Inferior parietal cortex (tissue), 1 donor: ENCODE measurements at regions not wholly inside any gene's neighbourhood (a gene's known extent, or its start where the extent isn't known, plus 50 kb on each side); places are given as distances from the start of the nearest gene placed in this dataset.
A peak's percentile ranks its signal among the peaks of the same experiment; 100 is the strongest.
"Not testable (repeated sequence)": the region's sequence is repeated elsewhere in the genome, so short reads cannot be mapped to it uniquely, and the experiment has no call there.

ENCODE experiments used
- DNase-seq: peaks from one replicate; pipeline ENCODE4 v3.0.0-alpha.2; 2016; ENCODE audit errors: extremely low spot score

GRCh38 chr4:154982187-154983047, 201.3 kb downstream of the RBM46 start:
- DNase-seq = peak; percentile 69

DNA sequence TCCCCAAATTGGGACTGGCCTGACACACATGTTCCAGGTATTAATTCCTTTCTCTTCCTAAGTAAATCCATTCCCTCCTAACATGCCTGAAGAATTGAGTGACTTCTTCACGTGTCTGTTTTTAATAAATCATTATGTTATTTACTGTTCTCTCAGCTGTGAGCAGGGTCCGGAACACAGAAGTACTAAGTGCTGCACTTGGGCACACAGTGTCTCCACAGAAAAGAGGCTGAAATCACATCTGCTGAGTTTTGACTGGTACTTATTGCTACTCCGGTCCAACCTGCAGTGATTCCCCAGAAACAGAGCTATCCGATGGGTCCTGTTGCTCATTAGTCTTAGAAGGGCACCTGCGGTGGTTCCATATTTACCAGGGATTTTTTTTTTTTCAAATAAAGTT, 202.6 kb downstream of the RBM46 start:
- no peak for DNase-seq

GRCh38 chr4:154984148-154984547, 203.1 kb downstream of the RBM46 start:
- DNase-seq = no peak

DNA sequence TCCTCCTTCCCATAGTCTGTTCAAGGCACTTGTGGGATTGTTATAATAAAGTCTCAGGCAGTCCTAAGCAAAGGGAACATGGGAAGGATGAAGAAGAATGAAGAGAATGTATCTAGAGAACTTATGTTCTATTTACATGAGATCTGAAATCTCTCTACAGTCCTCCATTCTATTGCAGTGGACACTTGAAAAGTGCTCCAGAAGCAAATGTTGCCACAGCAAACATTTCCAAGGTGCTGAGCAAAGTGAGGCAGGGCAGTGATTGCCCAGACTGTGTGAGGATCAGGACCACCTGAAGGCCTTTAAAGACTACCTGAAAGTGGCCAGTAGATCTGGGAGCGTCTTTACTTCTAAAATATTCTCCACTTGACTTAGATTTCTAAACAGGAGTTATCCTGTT, 203.5 kb downstream of the RBM46 start:
- DNase-seq = no peak

DNA sequence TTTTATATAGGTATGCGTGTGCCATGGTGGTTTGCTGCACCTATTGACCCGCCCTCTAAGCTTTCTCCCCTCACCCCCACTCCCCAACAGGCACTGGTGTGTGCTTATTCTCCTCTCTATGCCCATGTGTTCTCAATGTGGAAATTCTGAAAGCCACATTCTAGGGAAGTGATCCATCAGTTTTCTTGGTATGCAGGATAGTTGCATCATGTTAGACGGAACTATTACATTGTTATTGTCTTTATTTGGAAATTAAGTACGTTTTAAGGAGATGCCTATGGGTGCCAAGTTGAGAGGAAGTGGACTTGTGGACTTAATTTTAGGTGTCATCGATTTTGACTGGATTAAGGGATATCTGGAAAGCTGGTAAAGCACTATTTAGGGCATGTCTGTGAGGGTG, 204.6 kb downstream of the RBM46 start:
- no peak for DNase-seq

- no peak for DNase-seq
These were observed 207.4 kb downstream of the RBM46 start for GRCh38 chr4:154988511-154988910.

- no peak for DNase-seq
These were observed 208.4 kb downstream of the RBM46 start for GRCh38 chr4:154989511-154989910.

DNA sequence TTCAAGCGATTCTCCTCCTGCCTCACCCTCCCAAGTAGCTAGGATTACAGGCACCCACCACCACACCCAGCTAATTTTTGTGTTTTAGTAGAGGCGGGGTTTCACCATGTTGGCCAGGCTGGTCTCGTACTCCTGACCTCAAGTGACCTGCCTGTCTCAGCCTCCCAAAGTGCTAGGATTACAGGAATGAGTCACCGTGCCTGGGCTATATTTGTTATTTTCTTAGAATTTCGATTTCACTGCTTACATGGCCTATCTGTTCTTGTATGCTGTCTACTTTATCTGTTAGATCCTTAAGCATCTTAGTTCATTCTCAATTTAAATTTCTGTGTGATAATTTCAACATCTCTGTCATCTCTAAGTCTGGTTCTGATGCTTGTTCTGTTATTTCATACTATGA, 210.6 kb upstream of the NPY2R start:
- DNase-seq = not testable (repeated sequence)

- no peak for DNase-seq
These were observed 210.2 kb upstream of the NPY2R start for GRCh38 chr4:154998284-154998683.

GRCh38 chr4:154998773-154999172, 209.7 kb upstream of the NPY2R start:
- no peak for DNase-seq

DNA sequence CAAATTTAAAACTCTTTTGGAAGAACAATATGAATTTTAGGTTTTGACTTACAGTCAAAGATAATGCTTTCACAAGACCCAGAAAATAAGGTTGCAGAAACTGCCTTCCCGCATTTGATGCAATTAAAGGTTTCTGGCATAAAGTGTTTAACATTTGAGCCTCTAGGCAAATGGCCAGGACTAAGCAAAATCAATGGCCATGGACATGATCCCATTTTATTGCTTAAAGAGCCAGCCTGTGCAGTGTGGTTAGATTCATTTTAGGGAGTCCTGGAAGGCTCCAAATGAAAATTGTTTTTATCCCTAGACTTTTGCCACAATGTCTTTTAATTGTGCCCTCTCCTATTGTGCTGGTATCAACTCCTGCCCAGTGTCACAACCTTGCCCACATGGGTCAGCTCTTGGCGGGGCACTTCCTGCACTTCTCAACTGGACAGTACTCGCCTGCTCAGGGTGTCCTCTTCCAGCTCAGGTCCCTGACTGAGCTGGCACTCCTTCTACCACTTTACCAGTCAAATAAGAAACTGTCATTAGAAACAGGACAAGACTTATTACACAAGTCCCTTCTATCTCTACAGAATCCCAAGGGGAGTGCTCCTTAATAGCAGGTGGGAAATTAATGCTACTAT, 208.4 kb upstream of the NPY2R start:
- DNase-seq = no peak

- no peak for DNase-seq
These were observed 207.2 kb upstream of the NPY2R start for GRCh38 chr4:155001251-155001650.

- DNase-seq = no peak
These were observed 202.9 kb upstream of the NPY2R start for GRCh38 chr4:155005395-155006090.

- no peak for DNase-seq
These were observed 200.7 kb upstream of the NPY2R start for GRCh38 chr4:155007660-155008176.

DNA sequence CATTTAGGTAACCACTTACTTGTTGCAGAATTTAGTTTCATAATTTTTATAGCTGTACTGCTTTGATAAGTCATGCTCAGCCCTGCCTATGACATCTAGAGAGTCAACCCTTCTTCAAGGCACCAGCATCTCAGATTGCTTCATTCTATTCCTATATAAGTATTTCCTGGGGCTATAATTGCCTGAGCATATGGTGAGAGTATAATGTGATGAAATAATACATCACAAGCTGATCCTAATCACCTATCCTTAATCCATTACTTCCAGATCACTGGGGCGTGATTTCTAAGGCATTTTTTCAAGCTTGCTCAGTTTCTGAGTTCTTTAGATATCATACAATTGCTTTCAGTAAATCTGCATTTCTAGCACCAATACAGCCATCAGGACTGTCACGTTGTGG, 200.0 kb upstream of the NPY2R start:
- DNase-seq = no peak

DNA sequence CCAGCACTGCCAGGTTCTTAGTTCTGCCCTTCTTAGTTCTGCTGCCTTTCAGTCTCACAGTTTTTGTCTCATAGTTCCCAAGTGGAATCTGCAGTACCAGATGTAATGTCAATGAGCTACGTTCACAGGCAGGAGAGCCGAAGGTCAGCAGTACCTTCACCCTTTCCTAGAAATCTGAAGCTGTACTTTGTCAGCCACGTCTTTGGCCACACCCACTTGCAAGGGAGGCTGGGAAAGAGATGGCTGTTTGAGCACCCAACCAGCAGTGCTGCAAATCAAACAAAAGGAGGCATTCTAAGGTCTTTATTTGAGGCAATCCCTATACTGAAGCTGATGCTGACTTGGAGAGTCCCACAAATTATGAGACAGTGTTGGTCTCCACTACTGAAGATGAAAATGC, 199.1 kb upstream of the NPY2R start:
- DNase-seq = no peak

DNA sequence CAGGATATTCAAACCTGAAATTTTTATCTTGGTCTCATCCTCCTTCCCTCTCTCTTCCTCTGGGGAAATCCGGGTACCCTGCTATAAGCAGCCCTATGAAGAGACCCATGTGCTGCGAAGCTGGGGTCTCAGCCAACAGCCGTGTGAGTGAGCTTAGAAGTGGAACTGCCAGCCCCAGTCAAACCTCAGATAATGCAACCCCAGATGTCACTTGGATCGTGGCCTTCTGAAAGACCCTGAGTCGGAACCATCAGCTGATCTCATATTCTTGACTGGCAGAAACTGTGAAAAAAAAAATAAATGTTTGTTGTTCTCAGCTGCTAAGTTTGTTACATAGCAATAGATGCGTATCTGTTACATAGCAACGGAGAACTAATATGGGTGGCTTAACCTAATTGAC, 198.1 kb upstream of the NPY2R start:
- DNase-seq = no peak

- DNase-seq = no peak
These were observed 197.2 kb upstream of the NPY2R start for GRCh38 chr4:155011163-155011780.

DNA sequence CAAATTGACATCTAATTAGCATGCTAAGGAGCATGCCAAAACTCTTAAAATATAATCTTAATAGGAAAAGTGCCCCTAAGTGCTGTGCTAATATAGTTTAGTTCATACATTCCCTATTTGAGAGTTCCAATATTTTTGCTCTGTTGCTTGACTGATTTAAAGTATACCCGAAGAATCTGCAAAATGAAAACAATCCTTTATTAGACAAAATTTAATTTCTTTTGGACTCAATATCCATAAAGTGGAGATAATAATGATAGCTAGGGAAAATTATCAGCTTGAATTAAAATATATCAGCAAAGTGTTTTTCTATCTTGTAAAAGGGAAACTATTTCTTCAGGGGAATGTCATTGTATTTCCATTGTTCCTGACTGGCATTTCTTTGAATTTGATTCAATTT, 196.0 kb upstream of the NPY2R start:
- no peak for DNase-seq

- DNase-seq = no peak
These were observed 191.0 kb upstream of the NPY2R start for GRCh38 chr4:155017426-155017825.

DNA sequence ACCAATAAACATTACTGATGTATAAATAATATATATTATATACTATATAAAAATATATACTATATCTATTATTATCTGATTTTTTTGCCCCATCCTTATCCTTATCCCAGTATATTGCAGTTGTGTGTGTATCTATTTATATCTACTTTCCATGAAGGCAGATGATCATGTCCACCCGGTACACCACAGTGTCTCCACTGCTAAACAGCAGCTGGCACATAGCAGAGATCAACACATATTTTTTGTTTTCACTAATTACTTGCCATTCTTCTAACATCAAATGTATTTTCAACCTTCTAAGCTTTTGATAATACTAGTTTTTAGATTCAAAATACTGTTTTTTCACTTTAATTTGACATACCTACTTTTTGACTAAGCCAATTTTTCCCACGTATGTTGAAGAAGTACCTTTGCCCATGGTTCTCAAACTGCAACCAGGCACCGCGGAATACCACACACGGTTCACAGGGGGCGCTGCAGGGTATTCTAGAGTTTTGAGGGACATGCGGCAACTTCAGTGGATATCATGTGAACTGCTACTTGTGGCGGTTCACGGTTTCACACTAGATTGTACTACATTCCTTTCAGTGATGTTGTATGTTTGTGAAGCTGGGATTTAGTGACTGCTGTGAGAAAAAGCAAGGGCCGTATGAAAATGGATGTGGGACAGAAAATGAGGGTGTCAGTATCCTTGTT, 182.5 kb upstream of the NPY2R start:
- peak; percentile 6 for DNase-seq

GRCh38 chr4:155026715-155027114, 181.7 kb upstream of the NPY2R start:
- DNase-seq = no peak
